ENCODE measurements at regions not wholly inside any gene's neighbourhood (a gene's known extent, or its start where the extent isn't known, plus 50 kb on each side); places are given as distances from the start of the nearest gene placed in this dataset.

- no peak for DNase-seq (ENCODE audit: low read depth)
Observed at GRCh38 chr10:90592638-90593302, 265.1 kb downstream of the HTR7 start.

- no peak for DNase-seq (ENCODE audit: low read depth)
Observed at GRCh38 chr10:90598513-90598912, 259.3 kb downstream of the HTR7 start.

- DNase-seq (ENCODE audit: low read depth), result no peak
Observed at GRCh38 chr10:90602862-90603610, 254.8 kb downstream of the HTR7 start.

GRCh38 chr10:90604636-90605035 lies 253.2 kb downstream of the HTR7 start:
- DNase-seq (ENCODE audit: low read depth), result no peak

GRCh38 chr10:90605506-90605905 lies 252.3 kb downstream of the HTR7 start:
- DNase-seq (ENCODE audit: low read depth), result no peak

GRCh38 chr10:90612276-90612675 lies 245.6 kb downstream of the HTR7 start:
- DNase-seq (ENCODE audit: low read depth), result no peak

- no peak for DNase-seq (ENCODE audit: low read depth)
Observed at GRCh38 chr10:90614631-90615030, 243.2 kb downstream of the HTR7 start.

GRCh38 chr10:90621577-90621976 lies 236.3 kb downstream of the HTR7 start:
- no peak for DNase-seq (ENCODE audit: low read depth)

- DNase-seq (ENCODE audit: low read depth), result no peak
Observed at GRCh38 chr10:90635111-90635765, 222.6 kb downstream of the HTR7 start.

GRCh38 chr10:90640756-90641155 lies 217.1 kb downstream of the HTR7 start:
- no peak for DNase-seq (ENCODE audit: low read depth)

- no peak for DNase-seq (ENCODE audit: low read depth)
Observed at GRCh38 chr10:90641731-90642130, 216.1 kb downstream of the HTR7 start.

- no peak for DNase-seq (ENCODE audit: low read depth)
Observed at GRCh38 chr10:90642136-90642535, 215.7 kb downstream of the HTR7 start.

- no peak for DNase-seq (ENCODE audit: low read depth)
Observed at GRCh38 chr10:90642650-90643049, 215.2 kb downstream of the HTR7 start.

GRCh38 chr10:90644165-90644564 lies 213.7 kb downstream of the HTR7 start:
- DNase-seq (ENCODE audit: low read depth), result no peak

- no peak for DNase-seq (ENCODE audit: low read depth)
Observed at GRCh38 chr10:90650858-90651257, 207.0 kb downstream of the HTR7 start.

GRCh38 chr10:90652519-90652918 lies 205.3 kb downstream of the HTR7 start:
- DNase-seq (ENCODE audit: low read depth), result no peak

- no peak for DNase-seq (ENCODE audit: low read depth)
Observed at GRCh38 chr10:90658791-90659190, 199.0 kb downstream of the HTR7 start.

GRCh38 chr10:90665905-90666662 lies 191.8 kb downstream of the HTR7 start:
- DNase-seq (ENCODE audit: low read depth), result no peak

- no peak for DNase-seq (ENCODE audit: low read depth)
Observed at GRCh38 chr10:90674461-90674860, 183.4 kb downstream of the HTR7 start.

GRCh38 chr10:90674928-90675327 lies 182.9 kb downstream of the HTR7 start:
- no peak for DNase-seq (ENCODE audit: low read depth)

GRCh38 chr10:90675621-90676020 lies 182.2 kb downstream of the HTR7 start:
- DNase-seq (ENCODE audit: low read depth), result no peak

Measured in stimulated activated CD8-positive, alpha-beta memory T cell treated with anti-CD3 and anti-CD28 coated beads, Interleukin-12 subunit alpha, Interleukin-12 subunit beta, amount 100 ng/mL, for 1 hour (primary cell).